ENCODE measurements at regions not wholly inside any gene's neighbourhood (a gene's known extent, or its start where the extent isn't known, plus 50 kb on each side); places are given as distances from the start of the nearest gene placed in this dataset.

DNA sequence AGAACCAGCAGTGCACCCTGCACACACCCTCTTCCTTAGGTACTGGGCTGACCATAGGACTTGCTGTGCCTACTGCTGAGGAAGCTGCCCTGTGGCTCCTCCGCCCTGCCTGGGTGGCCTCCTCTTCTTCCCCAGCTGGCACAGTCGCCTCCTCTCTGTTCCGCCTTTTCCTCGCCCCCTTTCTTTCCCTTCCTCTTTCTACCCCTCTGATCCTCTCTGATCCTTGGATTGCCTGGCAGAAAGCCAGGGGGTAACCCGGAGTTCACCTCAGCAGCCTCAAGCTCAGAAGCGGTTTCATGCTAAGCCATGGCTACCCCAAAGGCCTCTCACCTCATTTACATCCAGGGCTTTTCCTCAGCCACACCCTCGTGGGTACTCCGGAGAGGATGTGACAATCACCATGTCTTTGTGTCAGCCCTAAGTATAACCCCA lies 136.2 kb downstream of the SMIM20 start:
- H4K20me1 ChIP-seq (ENCODE audit: insufficient read depth, low read length) = no peaks in the 10 kb centered on the region
- no peaks in the 10 kb centered on the region for H3K4me1 ChIP-seq (ENCODE audit: insufficient read depth, low read length)
- TF ChIP-seq, protein P1, sequence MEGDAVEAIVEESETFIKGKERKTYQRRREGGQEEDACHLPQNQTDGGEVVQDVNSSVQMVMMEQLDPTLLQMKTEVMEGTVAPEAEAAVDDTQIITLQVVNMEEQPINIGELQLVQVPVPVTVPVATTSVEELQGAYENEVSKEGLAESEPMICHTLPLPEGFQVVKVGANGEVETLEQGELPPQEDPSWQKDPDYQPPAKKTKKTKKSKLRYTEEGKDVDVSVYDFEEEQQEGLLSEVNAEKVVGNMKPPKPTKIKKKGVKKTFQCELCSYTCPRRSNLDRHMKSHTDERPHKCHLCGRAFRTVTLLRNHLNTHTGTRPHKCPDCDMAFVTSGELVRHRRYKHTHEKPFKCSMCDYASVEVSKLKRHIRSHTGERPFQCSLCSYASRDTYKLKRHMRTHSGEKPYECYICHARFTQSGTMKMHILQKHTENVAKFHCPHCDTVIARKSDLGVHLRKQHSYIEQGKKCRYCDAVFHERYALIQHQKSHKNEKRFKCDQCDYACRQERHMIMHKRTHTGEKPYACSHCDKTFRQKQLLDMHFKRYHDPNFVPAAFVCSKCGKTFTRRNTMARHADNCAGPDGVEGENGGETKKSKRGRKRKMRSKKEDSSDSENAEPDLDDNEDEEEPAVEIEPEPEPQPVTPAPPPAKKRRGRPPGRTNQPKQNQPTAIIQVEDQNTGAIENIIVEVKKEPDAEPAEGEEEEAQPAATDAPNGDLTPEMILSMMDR (IDR thresholded peaks at IDR 0.05; ENCODE audit: borderline replicate concordance, extremely low read depth, low read length, poor library complexity, severe bottlenecking) = no peak
- no peak for TF ChIP-seq EZH2 (IDR thresholded peaks at IDR 0.05; ENCODE audit: borderline replicate concordance, low read depth, low read length, severe bottlenecking)
- H3K27ac ChIP-seq (ENCODE audit: low read length) = no peak overlapping the region
- H3K27me3 ChIP-seq (ENCODE audit: insufficient read depth, low read length, poor library complexity) = no peaks in the 10 kb centered on the region
- no peaks in the 10 kb centered on the region for H3K9me3 ChIP-seq (ENCODE audit: insufficient read depth, low read length, severe bottlenecking)
- DNase-seq = no peak
- H3K4me2 ChIP-seq (ENCODE audit: insufficient read depth, low read length) = no peak overlapping the region
- no peak overlapping the region for H2AFZ ChIP-seq (ENCODE audit: low read depth, low read length)
- H3K9ac ChIP-seq (ENCODE audit: low read depth, low read length) = no peak overlapping the region
- no peaks in the 10 kb centered on the region for H3K79me2 ChIP-seq (ENCODE audit: insufficient read depth, low read length)
- H3K36me3 ChIP-seq (ENCODE audit: insufficient read depth, low read length) = no peaks in the 10 kb centered on the region
- no peak overlapping the region for H3K4me3 ChIP-seq (ENCODE audit: low read depth in 1 of 2, low read length in 2 of 2)
- ATAC-seq (ENCODE audit: insufficient read depth, low read depth) = no peak

DNA sequence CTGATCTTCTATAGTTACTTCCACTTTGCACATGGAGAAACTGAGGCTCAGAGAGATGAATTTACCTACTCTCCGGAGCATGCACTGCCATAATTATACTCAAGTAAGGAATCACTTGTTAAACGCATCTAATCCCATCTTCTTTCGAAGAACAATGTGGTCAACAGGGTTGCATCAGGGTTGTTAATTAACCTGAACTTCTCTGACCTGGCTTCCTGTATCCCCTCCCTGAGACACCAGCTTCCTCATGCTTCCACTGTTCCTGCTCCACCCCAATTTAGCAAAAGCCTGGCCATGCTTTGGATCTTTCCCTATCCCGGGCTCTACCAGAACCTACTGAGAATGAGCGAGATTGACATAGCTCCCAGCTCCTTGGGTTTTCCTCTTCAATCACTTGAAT lies 136.7 kb downstream of the SMIM20 start:
- no peak overlapping the region for H3K27ac ChIP-seq (ENCODE audit: low read length)
- H3K79me2 ChIP-seq (ENCODE audit: insufficient read depth, low read length) = no peaks in the 10 kb centered on the region
- no peak for DNase-seq
- H3K4me1 ChIP-seq (ENCODE audit: insufficient read depth, low read length) = no peaks in the 10 kb centered on the region
- H3K4me2 ChIP-seq (ENCODE audit: insufficient read depth, low read length) = no peak overlapping the region
- no peak for ATAC-seq (ENCODE audit: insufficient read depth, low read depth)
- H4K20me1 ChIP-seq (ENCODE audit: insufficient read depth, low read length) = no peaks in the 10 kb centered on the region
- H3K4me3 ChIP-seq (ENCODE audit: low read depth in 1 of 2, low read length in 2 of 2) = no peak overlapping the region
- no peaks in the 10 kb centered on the region for H3K27me3 ChIP-seq (ENCODE audit: insufficient read depth, low read length, poor library complexity)
- TF ChIP-seq EZH2 (IDR thresholded peaks at IDR 0.05; ENCODE audit: borderline replicate concordance, low read depth, low read length, severe bottlenecking) = no peak
- TF ChIP-seq, protein P1 (IDR thresholded peaks at IDR 0.05; ENCODE audit: borderline replicate concordance, extremely low read depth, low read length, poor library complexity, severe bottlenecking) = no peak
- no peaks in the 10 kb centered on the region for H3K9me3 ChIP-seq (ENCODE audit: insufficient read depth, low read length, severe bottlenecking)
- no peaks in the 10 kb centered on the region for H3K36me3 ChIP-seq (ENCODE audit: insufficient read depth, low read length)
- H2AFZ ChIP-seq (ENCODE audit: low read depth, low read length) = no peak overlapping the region
- H3K9ac ChIP-seq (ENCODE audit: low read depth, low read length) = no peak overlapping the region

DNA sequence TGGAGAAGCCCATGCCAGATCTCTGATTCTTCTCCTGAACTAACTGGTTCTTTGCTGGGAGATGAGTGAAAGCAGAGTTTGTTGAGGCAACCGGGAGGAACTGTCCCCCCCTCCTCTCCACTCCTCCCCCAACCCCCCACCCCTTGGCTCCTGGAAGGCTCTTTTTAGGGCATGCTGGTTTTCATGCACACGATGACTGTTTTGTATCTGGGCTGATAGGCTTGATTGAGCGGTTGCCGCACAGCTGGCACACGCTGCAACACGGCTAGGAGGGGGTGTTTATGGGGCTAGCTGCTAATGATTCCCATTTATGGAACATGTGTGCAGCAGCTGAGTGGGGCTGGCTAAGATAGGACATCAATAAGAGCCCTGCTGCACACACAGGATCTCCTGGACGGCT lies 137.2 kb downstream of the SMIM20 start:
- DNase-seq (no peak), ATAC-seq (ENCODE audit: insufficient read depth, low read depth) (no peak)
- Histone ChIP-seq H3K36me3 (ENCODE audit: insufficient read depth, low read length) (no peaks in the 10 kb centered on the region), H3K79me2 (ENCODE audit: insufficient read depth, low read length) (no peaks in the 10 kb centered on the region), H3K9me3 (ENCODE audit: insufficient read depth, low read length, severe bottlenecking) (no peaks in the 10 kb centered on the region), H2AFZ (ENCODE audit: low read depth, low read length) (no peak overlapping the region), H3K4me1 (ENCODE audit: insufficient read depth, low read length) (no peaks in the 10 kb centered on the region), H3K4me2 (ENCODE audit: insufficient read depth, low read length) (no peak overlapping the region), H4K20me1 (ENCODE audit: insufficient read depth, low read length) (no peaks in the 10 kb centered on the region), H3K27ac (ENCODE audit: low read length) (no peak overlapping the region), H3K9ac (ENCODE audit: low read depth, low read length) (no peak overlapping the region), H3K4me3 (ENCODE audit: low read depth in 1 of 2, low read length in 2 of 2) (no peak overlapping the region), H3K27me3 (ENCODE audit: insufficient read depth, low read length, poor library complexity) (no peaks in the 10 kb centered on the region)
- TF ChIP-seq, protein P1 (IDR thresholded peaks at IDR 0.05; ENCODE audit: borderline replicate concordance, extremely low read depth, low read length, poor library complexity, severe bottlenecking) = no peak
- TF ChIP-seq EZH2 (IDR thresholded peaks at IDR 0.05; ENCODE audit: borderline replicate concordance, low read depth, low read length, severe bottlenecking) = no peak
